Liver (tissue), 8 donors: ENCODE measurements at regions not wholly inside any gene's neighbourhood (a gene's known extent, or its start where the extent isn't known, plus 50 kb on each side); places are given as distances from the start of the nearest gene placed in this dataset.

Experiments
- DNase-seq: peaks from one replicate; pipeline ENCODE4 v3.0.0-alpha.2; 2017; ENCODE audit warnings: low spot score
- H3K27ac ChIP-seq, 2 donors: one replicate each; pipeline ENCODE4 v1.7.0; 2013; ENCODE audit warnings: inconsistent platforms in 2 of 2, low read length in 2 of 2, control low read depth in 1 of 2, low read depth in 1 of 2, mild to moderate bottlenecking in 1 of 2
- H3K27me3 ChIP-seq, 4 donors: one replicate each; pipeline versions ENCODE4 v1.6.1 to v1.7.0; 2013; ENCODE audit warnings: low read length in 3 of 4, inconsistent platforms in 1 of 4, mild to moderate bottlenecking in 1 of 4, moderate library complexity in 1 of 4; ENCODE audit not compliant: control insufficient read depth in 4 of 4, insufficient read depth in 4 of 4
- H3K36me3 ChIP-seq, 4 donors: one replicate each; pipeline versions ENCODE4 v1.6.1 to v1.7.0; 2013; ENCODE audit warnings: low read length in 3 of 4, mild to moderate bottlenecking in 3 of 4, low read depth in 1 of 4, moderate library complexity in 1 of 4; ENCODE audit not compliant: control insufficient read depth in 4 of 4, insufficient read depth in 3 of 4
- H3K4me1 ChIP-seq, 4 donors: one replicate each; pipeline versions ENCODE4 v1.6.1 to v1.7.0; 2013; ENCODE audit warnings: low read length in 3 of 4, mild to moderate bottlenecking in 3 of 4, moderate library complexity in 1 of 4; ENCODE audit not compliant: control insufficient read depth in 4 of 4, insufficient read depth in 4 of 4
- H3K4me3 ChIP-seq, 3 donors: one replicate each; pipeline versions ENCODE4 v1.6.1 to v1.7.0; 2013; ENCODE audit warnings: low read length in 3 of 3, control low read depth in 1 of 3, low read depth in 1 of 3, mild to moderate bottlenecking in 1 of 3
- H3K9ac ChIP-seq, 2 donors: one replicate each; pipeline ENCODE4 v1.7.0; 2013; ENCODE audit warnings: low read length in 2 of 2, mild to moderate bottlenecking in 2 of 2, moderate library complexity in 2 of 2, control low read depth in 1 of 2, low read depth in 1 of 2
- H3K9me3 ChIP-seq, 4 donors: one replicate each; pipeline versions ENCODE4 v1.6.1 to v1.7.0; 2013; ENCODE audit warnings: low read length in 3 of 4; ENCODE audit not compliant: control insufficient read depth in 4 of 4
- EGR1 ChIP-seq, 2 donors: IDR thresholded peaks; 2 replicates each; pipeline ENCODE4 v1.6.1; 2016 to 2018; ENCODE audit warnings: antibody characterized with exemption in 2 of 2, low read depth in 2 of 2
- FOXA1 ChIP-seq: IDR thresholded peaks from 2 replicates; pipeline ENCODE4 v1.6.1; 2016; ENCODE audit warnings: antibody characterized with exemption
- FOXA2 ChIP-seq: IDR thresholded peaks from 2 replicates; pipeline ENCODE4 v1.6.1; 2016; ENCODE audit warnings: antibody characterized with exemption
- NR2F2 ChIP-seq: IDR thresholded peaks from 2 replicates; pipeline ENCODE4 v1.6.1; 2016; ENCODE audit warnings: antibody characterized with exemption
- RAD21 ChIP-seq, 2 donors: IDR thresholded peaks; 2 replicates each; pipeline ENCODE4 v1.6.1; 2016; ENCODE audit warnings: antibody characterized with exemption in 2 of 2, mild to moderate bottlenecking in 2 of 2
- RXRA ChIP-seq, 2 donors: IDR thresholded peaks; 2 replicates each; pipeline ENCODE4 v1.6.1; 2017 to 2018; ENCODE audit warnings: antibody characterized with exemption in 2 of 2, mild to moderate bottlenecking in 1 of 2
- SP1 ChIP-seq: IDR thresholded peaks from 2 replicates; pipeline ENCODE4 v1.6.1; 2018; ENCODE audit warnings: antibody characterized with exemption, mild to moderate bottlenecking
- TAF1 ChIP-seq: conservative IDR thresholded peaks from 2 replicates; pipeline ENCODE4 v1.6.1; 2016; ENCODE audit warnings: antibody characterized with exemption, mild to moderate bottlenecking
- YY1 ChIP-seq: IDR thresholded peaks from 2 replicates; pipeline ENCODE4 v1.6.1; 2016; ENCODE audit warnings: antibody characterized with exemption, mild to moderate bottlenecking
- WGBS: extraction: QIAGEN DNeasy Blood & Tissue Kit; methylation state at CpG from one replicate; pipeline ENCODE4 v1.1.7; 2013; 5-methylcytosine and 5-hydroxymethylcytosine counted together
- TF ChIP-seq, protein P1 (sequence below): fragments of 150-350 bp; IDR thresholded peaks from 2 replicates; pipeline ENCODE4 v1.5.1; 2017; ENCODE audit warnings: improper control_type of control experiment, low read depth, low read length; ENCODE audit not compliant: missing input control
- TF ChIP-seq, protein P2 (sequence below): IDR thresholded peaks from 2 replicates; pipeline ENCODE4 v1.6.1; 2016; ENCODE audit warnings: antibody characterized with exemption, mild to moderate bottlenecking
- TF ChIP-seq, protein P3 (sequence below): IDR thresholded peaks from 2 replicates; pipeline ENCODE4 v1.6.1; 2016; ENCODE audit warnings: antibody characterized with exemption
- TF ChIP-seq, protein P4 (sequence below): IDR thresholded peaks from 2 replicates; pipeline ENCODE4 v1.6.1; 2016; ENCODE audit warnings: antibody characterized with exemption
- donor health status: healthy.
- donor health status: healthy.
- donor health status: healthy.
- donor health status: healthy.
- donor health status: healthy.

DNA sequence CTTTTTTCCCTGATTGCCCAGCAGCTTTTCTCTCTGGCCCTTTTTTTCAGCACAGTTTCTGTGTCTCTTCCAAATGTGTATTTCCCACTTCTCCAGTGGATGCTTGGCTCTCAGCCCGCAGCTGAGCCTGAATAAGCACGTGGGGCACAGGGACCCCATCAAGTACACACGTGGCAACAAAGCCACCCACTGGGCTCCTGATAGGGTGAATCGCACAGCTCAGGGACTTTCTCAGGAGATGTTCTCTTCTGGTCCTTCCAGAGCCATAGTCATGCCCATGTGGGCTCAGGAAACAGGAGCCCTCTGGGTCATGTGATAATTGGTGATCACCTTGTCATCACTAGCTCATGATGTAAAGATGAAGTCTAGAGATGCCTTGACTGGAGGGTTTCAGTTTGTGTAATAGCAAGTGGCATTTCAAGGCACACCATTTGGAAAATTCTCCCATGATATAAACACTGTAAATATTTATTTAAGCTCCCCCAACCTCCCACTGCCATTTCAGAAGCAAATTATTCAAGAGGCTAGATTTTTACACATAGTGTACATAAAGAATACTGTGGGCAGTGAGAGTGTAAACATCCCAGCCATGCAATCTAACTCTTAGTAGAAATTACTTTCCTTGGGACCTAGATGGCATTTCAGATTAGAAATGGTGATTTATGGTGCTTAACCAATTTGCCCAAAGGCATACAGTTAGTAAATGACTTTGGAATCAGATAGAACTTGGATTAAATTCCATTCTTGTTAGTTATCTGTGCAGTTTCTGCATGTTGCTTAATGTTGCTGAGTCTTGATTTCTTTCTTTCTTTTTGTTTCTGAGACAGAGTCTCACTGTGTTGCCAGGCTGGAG is 597.5 kb downstream of the SLC4A3 start:
- WGBS, result 66% methylated on average over 4 of the region's 4 CpGs
- no peak for TF ChIP-seq RXRA (IDR thresholded peaks at IDR 0.05)
- TF ChIP-seq, protein P1, sequence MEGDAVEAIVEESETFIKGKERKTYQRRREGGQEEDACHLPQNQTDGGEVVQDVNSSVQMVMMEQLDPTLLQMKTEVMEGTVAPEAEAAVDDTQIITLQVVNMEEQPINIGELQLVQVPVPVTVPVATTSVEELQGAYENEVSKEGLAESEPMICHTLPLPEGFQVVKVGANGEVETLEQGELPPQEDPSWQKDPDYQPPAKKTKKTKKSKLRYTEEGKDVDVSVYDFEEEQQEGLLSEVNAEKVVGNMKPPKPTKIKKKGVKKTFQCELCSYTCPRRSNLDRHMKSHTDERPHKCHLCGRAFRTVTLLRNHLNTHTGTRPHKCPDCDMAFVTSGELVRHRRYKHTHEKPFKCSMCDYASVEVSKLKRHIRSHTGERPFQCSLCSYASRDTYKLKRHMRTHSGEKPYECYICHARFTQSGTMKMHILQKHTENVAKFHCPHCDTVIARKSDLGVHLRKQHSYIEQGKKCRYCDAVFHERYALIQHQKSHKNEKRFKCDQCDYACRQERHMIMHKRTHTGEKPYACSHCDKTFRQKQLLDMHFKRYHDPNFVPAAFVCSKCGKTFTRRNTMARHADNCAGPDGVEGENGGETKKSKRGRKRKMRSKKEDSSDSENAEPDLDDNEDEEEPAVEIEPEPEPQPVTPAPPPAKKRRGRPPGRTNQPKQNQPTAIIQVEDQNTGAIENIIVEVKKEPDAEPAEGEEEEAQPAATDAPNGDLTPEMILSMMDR, result no peak
- TF ChIP-seq NR2F2, result no peak
- no peak for TF ChIP-seq RAD21 (IDR thresholded peaks at IDR 0.05)
- TF ChIP-seq, protein P2, sequence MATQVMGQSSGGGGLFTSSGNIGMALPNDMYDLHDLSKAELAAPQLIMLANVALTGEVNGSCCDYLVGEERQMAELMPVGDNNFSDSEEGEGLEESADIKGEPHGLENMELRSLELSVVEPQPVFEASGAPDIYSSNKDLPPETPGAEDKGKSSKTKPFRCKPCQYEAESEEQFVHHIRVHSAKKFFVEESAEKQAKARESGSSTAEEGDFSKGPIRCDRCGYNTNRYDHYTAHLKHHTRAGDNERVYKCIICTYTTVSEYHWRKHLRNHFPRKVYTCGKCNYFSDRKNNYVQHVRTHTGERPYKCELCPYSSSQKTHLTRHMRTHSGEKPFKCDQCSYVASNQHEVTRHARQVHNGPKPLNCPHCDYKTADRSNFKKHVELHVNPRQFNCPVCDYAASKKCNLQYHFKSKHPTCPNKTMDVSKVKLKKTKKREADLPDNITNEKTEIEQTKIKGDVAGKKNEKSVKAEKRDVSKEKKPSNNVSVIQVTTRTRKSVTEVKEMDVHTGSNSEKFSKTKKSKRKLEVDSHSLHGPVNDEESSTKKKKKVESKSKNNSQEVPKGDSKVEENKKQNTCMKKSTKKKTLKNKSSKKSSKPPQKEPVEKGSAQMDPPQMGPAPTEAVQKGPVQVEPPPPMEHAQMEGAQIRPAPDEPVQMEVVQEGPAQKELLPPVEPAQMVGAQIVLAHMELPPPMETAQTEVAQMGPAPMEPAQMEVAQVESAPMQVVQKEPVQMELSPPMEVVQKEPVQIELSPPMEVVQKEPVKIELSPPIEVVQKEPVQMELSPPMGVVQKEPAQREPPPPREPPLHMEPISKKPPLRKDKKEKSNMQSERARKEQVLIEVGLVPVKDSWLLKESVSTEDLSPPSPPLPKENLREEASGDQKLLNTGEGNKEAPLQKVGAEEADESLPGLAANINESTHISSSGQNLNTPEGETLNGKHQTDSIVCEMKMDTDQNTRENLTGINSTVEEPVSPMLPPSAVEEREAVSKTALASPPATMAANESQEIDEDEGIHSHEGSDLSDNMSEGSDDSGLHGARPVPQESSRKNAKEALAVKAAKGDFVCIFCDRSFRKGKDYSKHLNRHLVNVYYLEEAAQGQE, result no peak
- no peak for TF ChIP-seq FOXA2
- TF ChIP-seq TAF1, result no peak
- no peak for TF ChIP-seq EGR1 (IDR thresholded peaks at IDR 0.05; ENCODE audit: low read depth in 2 of 2)
- no peak for TF ChIP-seq SP1
- no peak for TF ChIP-seq YY1
- TF ChIP-seq FOXA1, result no peak
- TF ChIP-seq, protein P3, sequence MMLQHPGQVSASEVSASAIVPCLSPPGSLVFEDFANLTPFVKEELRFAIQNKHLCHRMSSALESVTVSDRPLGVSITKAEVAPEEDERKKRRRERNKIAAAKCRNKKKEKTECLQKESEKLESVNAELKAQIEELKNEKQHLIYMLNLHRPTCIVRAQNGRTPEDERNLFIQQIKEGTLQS, result no peak
- H3K27ac ChIP-seq, result no peak overlapping the region

DNA sequence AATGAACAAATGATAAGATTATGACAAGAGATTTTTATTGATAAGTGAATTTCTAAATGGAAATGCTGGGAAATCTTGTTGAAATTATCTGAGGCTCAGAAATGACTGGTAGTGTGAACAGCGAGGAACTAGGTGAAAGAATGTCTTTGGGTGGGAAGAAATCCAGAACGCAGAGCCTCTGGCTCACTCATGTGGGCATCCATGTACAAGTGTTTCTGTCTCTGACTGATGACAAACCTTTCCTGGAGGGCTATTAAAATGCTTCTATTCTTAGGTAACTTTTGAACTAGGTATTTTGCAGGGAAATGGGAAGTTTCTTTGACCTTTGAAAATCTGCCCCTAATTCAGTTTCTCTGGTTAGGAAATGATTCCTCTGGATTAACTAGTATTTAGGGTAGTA is 598.6 kb downstream of the SLC4A3 start:
- H3K9ac ChIP-seq, result no peak overlapping the region
- no peaks in the 10 kb centered on the region for H3K36me3 ChIP-seq
- H3K4me3 ChIP-seq, result no peak overlapping the region
- H3K27me3 ChIP-seq, result peaks cover 0 to 3% (median 0%) of the 10 kb centered on the region in 4 donors
- H3K9me3 ChIP-seq, result no peaks in the 10 kb centered on the region
- DNase-seq, result no peak
- no peak for TF ChIP-seq FOXA1
- H3K27ac ChIP-seq, result no peak overlapping the region
- 87% methylated on average over 2 of the region's 2 CpGs for WGBS
- no peaks in the 10 kb centered on the region for H3K4me1 ChIP-seq

More for the DNA sequence above, 597.5 kb downstream of the SLC4A3 start:
- H3K4me3 ChIP-seq, result no peak overlapping the region
- peaks cover 0 to 3% (median 0%) of the 10 kb centered on the region in 4 donors for H3K27me3 ChIP-seq
- DNase-seq, result no peak
- H3K9ac ChIP-seq, result no peak overlapping the region
- no peaks in the 10 kb centered on the region for H3K9me3 ChIP-seq
- no peaks in the 10 kb centered on the region for H3K4me1 ChIP-seq
- H3K36me3 ChIP-seq, result no peaks in the 10 kb centered on the region

DNA sequence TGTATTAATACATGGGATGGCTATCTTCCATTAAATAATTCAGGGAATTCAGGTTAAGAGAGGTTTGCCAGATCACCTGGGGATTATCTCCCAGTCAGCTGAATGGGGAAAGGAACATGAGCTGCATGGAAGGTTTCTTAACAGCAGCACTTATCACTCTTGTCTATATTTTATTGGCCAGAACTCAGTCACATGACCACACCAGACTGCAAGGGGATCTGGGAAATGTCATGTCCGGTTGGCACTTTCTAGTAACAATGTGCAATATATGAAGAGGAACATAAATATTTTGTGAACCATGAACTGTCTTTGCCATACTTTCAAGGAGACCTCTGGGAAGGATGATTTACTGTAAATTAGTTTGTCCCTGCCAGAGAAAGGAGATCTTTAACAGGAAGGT is 599.1 kb downstream of the SLC4A3 start:
- 83% methylated on average over 1 of the region's 1 CpG for WGBS
- DNase-seq, result no peak
- no peaks in the 10 kb centered on the region for H3K9me3 ChIP-seq
- no peaks in the 10 kb centered on the region for H3K4me1 ChIP-seq
- peaks cover 0 to 3% (median 0%) of the 10 kb centered on the region in 4 donors for H3K27me3 ChIP-seq
- H3K36me3 ChIP-seq, result no peaks in the 10 kb centered on the region
- no peak overlapping the region for H3K27ac ChIP-seq
- no peak overlapping the region for H3K4me3 ChIP-seq
- no peak overlapping the region for H3K9ac ChIP-seq
- TF ChIP-seq, protein P4, sequence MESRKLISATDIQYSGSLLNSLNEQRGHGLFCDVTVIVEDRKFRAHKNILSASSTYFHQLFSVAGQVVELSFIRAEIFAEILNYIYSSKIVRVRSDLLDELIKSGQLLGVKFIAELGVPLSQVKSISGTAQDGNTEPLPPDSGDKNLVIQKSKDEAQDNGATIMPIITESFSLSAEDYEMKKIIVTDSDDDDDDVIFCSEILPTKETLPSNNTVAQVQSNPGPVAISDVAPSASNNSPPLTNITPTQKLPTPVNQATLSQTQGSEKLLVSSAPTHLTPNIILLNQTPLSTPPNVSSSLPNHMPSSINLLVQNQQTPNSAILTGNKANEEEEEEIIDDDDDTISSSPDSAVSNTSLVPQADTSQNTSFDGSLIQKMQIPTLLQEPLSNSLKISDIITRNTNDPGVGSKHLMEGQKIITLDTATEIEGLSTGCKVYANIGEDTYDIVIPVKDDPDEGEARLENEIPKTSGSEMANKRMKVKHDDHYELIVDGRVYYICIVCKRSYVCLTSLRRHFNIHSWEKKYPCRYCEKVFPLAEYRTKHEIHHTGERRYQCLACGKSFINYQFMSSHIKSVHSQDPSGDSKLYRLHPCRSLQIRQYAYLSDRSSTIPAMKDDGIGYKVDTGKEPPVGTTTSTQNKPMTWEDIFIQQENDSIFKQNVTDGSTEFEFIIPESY, result no peak
- no peak for TF ChIP-seq NR2F2
- TF ChIP-seq SP1, result no peak
- TF ChIP-seq, protein P3, result no peak
- TF ChIP-seq FOXA2, result no peak
- TF ChIP-seq, protein P2, result no peak
- TF ChIP-seq FOXA1, result no peak
